GM19397 (cell line): ENCODE measurements at regions not wholly inside any gene's neighbourhood (a gene's known extent, or its start where the extent isn't known, plus 50 kb on each side); places are given as distances from the start of the nearest gene placed in this dataset.

Experiments
- ATAC-seq: cut with Tn5 transposase; IDR thresholded peaks from one replicate; pipeline ENCODE4 v1.9.1; 2021; ENCODE audit warnings: mild to moderate bottlenecking, moderate library complexity; ENCODE audit not compliant: unreplicated experiment

- no peak for ATAC-seq
Observed at GRCh38 chr20:1720845-1721475, 63.4 kb upstream of the SIRPG start.

GRCh38 chr20:1720226-1720625 is 62.6 kb upstream of the SIRPG start:
- no peak for ATAC-seq

DNA sequence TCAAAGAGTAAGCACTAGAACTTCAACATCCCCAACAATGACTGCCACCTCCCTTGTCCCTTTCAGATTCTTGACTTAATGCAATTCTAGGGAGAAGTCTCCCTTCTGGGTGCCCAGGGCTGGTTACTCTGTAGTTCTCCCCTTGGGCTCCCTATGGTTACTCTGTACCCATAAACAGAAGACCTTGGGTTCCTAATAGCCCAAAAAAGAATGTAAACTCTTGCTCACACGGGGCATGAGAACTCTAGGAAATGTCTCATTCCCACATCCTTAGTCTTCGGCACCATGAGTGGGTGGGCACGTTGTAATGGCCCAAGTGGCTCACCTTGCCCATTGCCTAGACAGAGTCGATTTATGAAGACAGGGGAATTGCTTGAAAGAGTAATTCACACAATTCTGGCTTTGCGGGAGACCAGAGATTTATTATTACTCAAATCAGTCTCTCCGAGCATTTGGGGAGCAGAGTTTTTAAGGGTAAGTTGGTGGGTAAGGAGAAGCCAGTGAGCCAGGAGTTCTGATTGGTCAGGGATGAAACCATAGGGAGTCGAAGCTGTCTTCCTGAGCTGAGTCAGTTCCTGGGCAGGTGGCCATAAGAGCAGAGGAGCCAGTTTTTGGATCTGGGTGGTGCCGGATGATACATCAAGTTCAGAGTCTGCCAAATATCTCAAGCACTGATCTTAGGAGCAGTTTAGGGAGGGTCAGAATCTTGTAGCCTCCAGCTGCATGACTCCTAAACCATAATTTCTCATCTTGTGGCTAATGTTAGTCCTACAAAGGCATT is 61.2 kb upstream of the SIRPG start:
- no peak for ATAC-seq

- ATAC-seq, result no peak
Observed at GRCh38 chr20:1712634-1713624, 55.4 kb upstream of the SIRPG start.

- no peak for ATAC-seq
Observed at GRCh38 chr20:1711826-1712601, 54.4 kb upstream of the SIRPG start.

DNA sequence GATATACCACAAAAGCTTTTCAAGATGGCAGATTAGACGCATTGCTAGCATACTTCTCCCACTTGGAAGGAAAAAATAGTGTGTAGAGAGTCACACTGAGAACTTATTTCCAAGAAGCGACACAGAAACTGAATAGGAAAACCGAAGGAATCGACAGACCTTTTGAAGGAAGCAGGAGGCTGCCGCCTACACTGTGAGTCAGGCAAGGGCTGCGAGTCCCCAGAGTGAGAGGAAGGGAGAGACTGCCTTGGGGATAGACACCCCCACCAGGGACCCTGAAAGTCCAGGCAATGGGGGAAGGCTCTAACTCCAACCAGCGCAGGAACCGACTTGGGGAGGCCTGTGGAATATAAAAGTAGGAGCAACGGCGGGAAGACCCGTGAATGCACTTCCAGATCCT is 53.7 kb upstream of the SIRPG start:
- no peak for ATAC-seq

DNA sequence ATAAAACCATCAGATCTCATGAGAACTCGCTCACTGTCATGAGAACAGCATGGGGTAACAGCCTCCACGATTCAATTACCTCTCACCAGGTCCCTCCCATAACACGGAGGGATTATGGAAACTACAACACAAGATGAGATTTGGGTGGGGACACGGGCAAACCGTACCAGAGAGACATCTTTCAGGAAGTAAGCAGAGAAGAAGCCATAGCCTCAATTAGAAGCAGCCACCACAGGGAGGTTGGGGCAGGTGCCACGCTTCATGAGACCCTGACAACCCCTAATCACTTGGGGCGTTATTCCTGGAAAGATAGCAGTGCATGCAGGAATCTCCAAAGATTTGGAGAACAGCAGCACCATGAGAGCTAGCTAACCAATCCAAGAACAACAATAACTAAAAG is 52.9 kb upstream of the SIRPG start:
- ATAC-seq, result no peak

- no peak for ATAC-seq
Observed at GRCh38 chr20:1707588-1708449, 50.2 kb upstream of the SIRPG start.
